GM18519 (cell line): ENCODE measurements at regions not wholly inside any gene's neighbourhood (a gene's known extent, or its start where the extent isn't known, plus 50 kb on each side); places are given as distances from the start of the nearest gene placed in this dataset.
"Not testable (repeated sequence)": the region's sequence is repeated elsewhere in the genome, so short reads cannot be mapped to it uniquely, and the experiment has no call there.

Experiments
- ATAC-seq: cut with Tn5 transposase; IDR thresholded peaks from one replicate; pipeline ENCODE4 v1.9.1; 2021; ENCODE audit warnings: mild to moderate bottlenecking, moderate library complexity; ENCODE audit not compliant: unreplicated experiment, low FRiP score

DNA sequence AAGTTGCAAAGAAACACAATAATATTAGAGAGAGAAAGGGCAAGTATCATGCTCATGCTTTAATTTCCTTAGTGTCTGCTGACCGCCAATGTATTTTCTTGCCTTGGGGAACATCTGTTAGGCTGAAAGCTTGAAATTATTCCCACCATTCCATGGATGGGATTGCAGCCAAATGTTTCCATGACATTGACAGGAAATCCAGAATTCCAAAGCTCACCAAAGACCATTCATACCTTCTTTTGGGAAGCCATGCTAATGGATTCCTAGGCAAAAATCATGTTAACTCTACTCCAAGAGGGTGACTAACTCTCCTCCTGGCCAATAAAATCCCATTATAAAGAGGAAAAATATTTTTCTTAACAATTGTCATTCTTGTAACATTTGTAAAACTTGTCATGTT is 661.4 kb upstream of the FAT3 start:
- ATAC-seq: no peak

DNA sequence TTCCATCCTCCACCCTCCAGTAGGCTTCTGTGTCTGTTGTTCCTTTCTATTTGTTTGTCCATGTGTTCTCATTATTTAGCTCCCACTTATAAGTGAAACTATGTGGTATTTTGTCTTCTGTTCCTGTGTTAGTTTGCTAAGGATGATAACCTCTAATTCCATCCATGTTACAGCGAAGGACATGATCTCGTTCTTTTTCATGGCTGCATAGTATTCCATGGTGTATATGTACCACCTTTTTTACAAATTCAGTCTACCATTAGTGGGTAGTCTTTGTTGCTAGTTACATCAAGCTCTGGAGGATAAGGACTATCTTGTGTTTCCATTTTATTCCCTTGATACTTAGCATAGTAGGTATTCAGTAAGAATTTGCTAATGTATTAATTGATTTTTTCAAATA is 664.2 kb upstream of the FAT3 start:
- no peak for ATAC-seq

DNA sequence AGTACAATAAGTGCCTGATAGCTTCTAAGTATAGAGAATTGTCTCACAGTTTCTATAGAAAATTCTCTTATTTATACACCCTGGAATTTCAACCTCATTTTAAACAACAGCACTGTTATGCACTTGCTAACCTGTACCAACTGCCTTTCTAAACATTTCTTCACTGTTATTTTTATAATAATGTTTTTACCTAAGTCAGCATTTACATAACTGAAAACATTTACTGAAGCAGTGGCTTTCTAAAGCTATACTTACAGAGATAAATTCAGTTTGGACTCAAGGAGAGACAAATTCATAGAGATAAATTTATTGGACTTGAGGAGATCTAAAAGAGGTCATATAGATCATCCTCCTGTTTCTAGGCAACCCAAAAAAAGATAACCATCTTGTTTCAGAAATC is 686.6 kb upstream of the FAT3 start:
- ATAC-seq: no peak

DNA sequence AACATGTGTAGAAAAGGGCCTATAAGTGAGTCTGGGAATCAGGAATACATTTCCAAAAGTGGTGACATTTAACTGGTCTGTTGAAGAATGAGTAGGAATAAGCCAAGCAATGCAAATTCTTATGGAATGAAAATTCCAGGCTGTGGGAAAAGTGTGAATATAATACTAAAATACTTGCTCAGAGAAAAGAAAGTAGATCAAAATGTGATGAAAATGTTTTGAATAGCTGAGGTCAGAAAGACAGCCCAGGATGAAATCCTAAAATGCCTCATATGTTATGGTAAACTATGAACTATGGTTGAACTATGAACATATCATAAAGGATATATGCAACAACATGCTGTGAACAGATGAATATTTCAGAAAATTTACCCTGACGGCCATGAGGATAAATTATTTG is 688.3 kb upstream of the FAT3 start:
- ATAC-seq: no peak

DNA sequence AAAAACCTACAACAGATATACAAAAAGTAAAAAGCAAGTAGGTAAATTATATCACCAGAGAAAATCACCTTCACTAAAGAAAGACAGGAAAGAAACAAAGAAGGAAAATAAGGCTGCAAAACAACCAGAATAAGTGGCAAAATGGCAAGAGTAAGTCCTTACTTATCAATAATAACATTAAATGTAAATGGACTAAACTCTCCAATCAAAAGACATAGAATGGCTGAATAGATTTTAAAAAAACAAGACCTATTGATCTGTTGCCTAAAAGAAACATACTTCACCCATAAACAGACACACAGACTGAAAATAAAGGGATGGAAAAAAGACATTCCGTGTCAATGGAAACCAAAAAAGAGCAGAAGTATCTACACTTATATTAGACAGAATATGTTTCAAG is 695.7 kb upstream of the FAT3 start:
- ATAC-seq: no peak

DNA sequence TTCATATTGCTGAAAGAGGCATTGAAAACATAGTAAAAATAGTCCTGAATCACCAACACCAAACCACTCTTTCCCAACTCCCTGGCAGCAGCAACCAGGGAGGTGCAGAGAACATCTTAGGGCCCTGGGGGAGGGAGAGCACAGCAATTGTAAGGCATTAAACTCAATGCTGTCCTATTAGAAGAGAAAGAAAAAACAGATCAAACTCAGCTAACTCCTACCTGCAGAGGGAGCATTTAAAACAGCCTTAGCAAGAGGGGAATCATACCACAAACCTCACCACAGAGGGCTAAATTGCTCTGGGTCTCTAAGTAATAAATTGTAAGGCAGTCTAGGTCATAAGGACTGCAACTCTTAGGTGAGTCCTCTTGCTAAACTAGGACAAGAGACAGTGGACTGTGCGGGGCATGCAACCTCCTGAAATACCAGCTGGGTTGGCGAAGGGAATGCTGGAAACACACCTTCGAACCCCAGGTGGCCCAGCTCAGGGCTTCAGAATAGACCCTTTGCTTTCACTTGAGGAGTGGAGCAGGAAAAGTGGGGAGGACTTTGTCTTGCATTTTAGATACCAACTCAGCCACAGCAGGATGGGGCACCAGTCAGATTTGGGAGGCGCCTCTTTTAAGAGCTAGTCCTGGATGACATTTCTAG is 697.1 kb upstream of the FAT3 start:
- ATAC-seq: no peak

DNA sequence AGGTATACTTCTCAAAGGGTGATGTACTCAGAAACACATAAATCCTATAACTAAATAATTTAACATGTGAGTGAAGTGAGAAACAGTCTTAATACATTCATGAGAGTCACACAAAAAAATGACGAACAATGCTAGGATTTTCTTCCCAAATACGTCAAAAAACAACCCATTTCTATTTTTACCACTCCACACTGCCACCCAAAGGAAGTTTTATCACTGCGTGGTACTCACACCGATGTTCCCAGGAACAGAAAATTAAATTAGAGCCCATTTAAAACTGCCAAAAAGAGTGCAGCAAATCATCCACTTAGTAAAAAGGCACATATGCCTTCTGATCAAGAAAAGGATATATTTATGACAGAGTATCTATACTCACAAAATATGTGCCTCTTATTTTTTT is 710.9 kb upstream of the FAT3 start:
- no peak for ATAC-seq

DNA sequence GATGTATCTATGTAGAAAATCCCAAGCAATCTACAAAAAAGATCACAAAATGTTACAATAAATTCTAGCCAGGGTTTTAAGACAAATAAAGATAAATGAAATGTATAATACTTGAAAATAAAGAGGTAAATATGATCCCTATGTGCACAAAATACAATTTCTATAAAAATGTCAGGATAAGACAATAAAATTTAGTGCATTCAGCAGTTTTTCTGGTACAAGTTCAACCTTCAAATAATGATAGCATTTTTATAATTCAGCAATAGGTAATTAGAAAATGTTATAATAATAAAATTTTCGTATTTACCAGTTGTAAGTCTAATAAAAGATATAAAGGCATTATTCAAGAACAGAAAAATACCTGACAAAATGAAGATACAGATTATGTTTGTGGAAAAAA is 726.8 kb upstream of the FAT3 start:
- ATAC-seq: no peak

DNA sequence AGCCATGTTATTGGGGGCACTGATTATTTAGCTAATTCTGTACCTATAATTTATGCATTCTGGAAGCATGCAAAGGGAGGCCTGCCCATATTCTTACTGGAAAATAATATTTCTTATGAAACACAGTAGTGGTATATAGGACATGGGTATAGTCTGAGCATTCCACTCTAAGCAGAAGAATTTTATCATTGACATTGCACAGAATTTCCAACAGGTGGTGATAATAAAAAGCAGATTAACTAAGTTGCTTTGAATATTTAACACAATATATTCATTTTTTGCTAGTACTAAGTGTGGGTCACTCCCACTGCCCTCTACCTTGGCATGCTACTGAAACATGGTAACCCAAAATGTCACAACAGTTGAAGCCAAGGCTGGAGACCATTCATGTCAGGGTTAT is 728.8 kb upstream of the FAT3 start:
- ATAC-seq: no peak

DNA sequence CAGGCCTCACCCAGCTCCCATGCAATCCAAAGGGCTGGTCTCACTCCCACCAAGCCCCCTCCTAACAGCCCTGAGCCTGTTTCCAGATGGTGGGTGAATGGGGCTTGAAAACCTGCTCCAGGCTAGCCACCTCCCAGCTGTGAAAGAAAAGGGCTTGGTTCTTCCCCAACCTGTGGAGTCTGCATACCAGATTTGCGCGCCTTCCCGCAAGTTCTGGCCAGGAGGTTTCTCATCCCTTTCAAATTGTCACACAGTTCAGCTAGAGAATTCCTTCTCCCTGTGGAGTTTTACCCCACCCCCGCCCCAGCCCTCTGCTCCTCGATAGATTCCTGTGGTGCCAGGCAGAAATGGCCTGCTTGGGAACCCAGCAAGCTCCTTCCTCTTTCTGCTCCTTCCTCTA is 734.6 kb upstream of the FAT3 start:
- no peak for ATAC-seq

DNA sequence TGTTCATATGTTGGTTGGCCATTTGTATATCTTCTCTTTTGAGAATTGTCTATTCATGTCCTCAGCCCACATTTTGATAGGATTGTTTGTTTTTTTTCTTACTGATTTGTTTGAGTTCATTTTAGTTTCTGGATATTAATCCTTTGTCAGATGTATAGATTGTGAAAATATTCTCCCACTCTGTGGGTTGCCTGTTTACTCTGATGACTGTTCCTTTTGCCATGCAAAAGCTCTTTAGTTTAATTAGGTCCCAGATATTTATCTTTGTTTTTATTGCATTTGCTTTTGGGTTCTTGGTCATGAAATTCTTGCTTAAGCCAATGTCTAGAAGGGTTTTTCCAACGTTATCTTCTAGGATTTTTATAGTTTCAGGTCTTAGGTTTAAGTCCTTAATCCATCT is 740.7 kb upstream of the FAT3 start:
- not testable (repeated sequence) for ATAC-seq

DNA sequence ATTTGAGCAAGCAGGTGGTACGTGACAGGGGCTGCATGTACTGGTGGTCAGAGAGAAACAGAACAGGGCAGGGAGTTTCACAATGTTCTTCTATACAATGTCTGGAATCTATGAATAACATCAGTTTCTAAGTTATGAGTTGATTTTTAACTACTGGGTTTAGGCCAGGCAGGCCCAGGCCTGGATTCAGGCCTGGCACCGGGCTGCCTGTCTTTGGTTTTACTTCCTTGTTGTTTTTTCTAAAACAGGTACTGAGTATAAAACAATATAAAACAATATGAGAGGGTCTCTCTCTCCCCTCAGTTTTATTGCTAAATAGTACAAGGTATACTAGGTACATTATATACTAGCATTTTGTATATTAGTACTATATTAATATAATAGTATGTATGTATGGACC is 742.7 kb upstream of the FAT3 start:
- not testable (repeated sequence) for ATAC-seq

DNA sequence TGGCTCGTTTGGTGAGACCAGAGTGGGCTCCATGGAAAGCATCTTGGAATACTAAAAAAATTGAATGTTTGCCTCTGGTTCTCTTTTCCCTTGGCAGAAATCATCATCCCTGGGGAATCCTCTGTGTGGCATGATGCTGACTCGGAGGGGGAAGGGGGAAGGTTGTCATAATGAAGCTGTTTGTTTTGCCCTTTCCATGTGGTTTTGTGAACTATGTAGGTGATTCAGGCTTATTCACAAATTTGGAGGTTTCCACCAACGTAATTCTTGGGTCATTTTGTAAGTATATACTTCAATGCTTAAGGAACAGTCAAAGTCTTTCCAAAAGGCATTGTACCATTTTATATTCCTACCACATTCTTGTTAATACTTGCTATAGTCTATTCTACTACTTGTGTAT is 754.0 kb upstream of the FAT3 start:
- no peak for ATAC-seq

DNA sequence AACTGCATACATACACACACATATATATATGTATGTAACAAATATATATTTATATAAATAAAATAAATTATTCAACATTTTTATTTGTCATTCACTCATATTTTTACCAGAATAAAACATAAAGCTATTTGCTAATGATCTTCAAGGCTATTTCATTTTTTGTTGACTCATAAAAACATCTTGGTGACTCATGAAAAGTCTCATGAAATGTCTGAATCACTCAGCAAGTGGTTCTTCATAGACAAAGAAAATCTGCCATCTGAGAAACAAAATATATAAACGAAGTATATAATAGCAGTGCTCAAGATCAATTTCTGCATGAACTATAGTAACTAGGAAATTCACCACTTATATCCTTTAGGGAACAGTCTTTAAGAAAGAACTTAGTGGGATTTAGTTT is 764.8 kb upstream of the FAT3 start:
- no peak for ATAC-seq

DNA sequence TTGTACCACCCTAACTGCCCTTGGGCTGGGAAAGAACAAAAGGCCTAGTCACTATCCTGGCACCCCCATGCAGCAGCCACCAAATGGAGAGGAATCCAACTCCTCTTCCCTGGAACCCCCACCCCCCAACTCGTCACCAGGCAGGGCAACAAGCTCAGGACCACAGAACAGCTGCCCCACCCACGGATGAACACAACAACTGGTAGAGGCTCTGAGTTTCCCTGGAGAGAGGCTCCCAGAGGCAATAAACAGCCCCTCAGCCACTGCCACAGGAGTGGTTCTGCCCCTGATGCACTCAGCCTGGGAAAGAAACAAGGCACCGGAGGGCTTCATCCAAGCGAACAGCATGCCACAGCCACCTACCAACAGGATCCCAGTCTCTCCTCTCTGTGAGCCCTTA is 778.4 kb upstream of the FAT3 start:
- ATAC-seq: no peak

DNA sequence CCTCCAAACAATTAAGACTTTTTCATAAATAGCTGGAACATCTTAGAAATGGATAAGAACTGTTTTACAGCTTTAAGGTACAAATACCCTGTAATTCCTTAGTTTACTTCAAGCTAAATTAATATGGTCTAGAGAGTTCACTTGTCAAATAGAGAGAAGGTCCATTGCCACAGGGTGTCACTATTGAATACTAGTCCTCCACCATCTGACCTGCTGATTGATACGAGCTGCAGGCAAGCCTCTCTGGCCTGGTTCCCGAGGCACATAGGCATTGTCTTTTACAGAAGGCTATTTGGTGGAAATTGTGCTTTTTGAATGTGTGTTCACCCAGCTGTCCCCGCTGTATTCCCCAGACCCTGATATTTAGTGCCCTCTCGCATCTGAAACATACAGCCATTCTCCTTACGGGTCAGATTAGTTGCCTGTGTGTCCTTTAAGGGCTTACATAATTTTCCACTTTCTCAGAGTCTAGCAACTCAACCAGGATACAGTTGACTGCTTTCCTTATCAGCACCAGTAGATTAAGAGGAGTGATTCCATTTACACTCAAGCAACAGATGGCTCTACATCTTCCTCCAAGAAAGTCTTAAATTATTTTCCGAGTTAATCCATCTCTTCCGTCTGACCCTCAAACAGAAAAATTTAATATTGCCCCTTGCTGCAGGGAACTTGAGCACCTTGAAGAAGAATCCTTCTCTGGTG is 788.8 kb upstream of the FAT3 start:
- no peak for ATAC-seq

DNA sequence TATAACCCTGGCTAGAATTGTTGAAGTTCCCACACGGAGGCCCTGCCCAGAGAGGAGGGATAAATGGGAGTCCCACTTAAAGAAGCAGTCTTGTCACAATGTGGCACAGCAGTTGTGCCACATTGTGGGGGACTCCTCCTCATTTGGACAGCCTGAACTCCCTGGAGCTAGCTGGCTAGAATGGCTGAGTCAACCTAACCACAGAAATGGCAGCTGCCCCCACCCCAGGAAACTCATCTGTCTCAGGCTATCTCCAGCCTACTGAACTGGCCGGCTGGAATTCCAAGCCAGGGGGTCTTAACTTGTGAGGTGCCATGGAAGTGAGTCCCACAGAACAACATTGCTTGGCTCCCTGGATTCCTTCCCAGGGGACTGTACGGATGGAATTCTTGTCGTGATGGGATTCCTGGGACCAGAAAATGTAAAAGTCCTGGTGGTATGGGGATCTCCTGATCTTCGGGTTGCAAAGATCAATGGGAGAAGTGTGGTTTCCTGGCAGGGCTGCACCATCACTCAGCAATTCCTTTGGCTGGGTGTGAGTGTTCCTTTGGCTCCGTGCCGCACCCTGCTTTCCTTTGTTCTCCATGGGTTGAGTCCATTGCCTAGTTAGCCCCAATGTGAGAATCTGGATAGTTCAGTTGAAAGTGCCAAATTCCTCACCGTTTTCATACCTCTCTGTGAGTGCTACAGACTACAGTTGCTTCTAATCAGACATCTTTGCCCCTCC is 791.2 kb upstream of the FAT3 start:
- ATAC-seq: no peak

DNA sequence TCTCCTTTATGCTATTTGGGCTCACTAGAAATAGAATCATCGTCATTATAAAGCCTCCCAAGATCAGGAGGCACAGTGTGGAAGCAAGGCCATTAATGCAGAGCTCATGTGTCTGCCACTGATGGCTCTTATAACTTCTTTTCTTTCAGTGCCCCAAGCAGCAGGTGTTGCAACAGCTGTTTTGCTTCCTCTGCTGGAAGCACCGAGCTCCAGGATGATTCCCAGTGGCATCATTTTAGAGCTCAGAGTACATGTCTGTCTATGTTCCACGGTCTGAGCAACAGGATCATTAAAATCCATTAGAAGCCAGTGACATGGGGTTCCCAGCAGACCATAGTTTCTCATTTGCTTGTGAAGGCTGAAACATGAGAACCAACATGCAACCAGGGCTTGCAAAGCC is 803.0 kb upstream of the FAT3 start:
- ATAC-seq: no peak

DNA sequence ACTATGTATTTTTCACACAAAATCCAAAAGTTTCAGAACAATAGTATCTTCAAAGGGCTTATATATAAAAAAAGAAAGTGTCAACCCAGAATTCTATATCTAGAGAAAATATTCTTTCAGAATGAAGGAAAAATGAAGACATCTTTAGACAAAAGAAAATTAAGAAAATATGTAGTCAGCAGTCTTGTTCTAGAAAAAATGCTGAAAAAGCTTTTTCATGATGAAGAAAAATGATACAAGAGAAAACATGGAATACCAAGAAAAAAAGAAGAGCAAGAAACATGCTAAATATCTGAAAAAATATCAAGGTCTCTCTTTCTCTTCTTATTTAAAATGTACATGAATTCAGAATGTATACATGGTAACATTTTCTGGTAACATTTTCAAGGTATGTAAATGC is 816.8 kb upstream of the FAT3 start:
- no peak for ATAC-seq

DNA sequence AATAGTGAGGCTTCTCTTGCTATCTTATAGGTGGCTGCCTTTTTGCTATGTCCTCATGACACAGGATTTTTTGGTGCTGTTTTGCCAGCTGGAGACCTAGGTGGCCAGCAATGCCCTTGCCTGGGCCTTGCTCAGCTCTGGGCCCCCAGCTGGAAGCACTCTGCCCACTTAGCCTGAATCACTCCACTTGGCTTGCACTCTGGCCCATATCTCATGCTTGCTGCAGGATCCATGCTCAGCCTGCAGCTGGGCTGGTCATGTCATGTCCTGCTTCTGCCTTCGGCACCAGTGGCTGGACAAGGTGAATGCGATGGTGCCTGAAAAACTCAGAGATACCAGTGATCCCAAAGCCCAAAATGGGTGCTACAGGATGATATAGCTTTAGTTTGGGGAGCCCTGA is 818.6 kb upstream of the FAT3 start:
- no peak for ATAC-seq

DNA sequence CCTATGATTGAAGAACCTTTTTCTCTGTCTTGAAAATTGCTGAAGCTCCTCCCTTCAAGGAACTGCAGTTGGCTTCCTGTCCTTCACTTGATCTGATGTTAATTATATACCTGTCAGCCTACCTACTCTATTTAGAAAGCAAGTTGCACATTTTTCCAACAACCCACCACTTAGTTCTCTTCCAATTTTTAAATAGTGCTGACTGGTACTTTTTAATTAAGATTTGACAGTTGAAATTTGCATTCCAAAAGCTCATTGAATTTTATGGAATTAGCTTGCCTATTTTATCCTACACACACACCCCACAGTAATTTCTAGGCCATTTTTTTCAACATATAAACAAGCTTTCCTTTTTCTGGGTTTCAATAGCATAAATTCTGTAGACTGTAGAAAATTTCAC is 820.3 kb upstream of the FAT3 start:
- ATAC-seq: no peak

DNA sequence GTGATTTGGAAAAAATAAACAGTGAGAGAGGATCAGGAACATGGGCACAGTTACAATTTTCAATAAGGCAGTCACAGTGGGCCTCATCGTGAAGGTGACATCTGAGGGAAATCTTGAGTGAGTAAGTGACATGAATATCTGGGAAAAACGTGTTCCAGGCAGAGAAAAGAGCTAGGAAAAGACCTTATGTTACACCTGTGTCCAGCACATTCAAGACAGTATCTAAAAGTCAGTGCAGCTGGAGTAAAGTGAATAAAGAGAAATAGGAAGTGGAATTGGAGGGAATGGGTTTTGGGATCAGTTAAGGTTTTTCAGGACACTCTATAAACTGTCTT is 827.5 kb upstream of the FAT3 start:
- ATAC-seq: no peak
